ENCODE measurements at regions not wholly inside any gene's neighbourhood (a gene's known extent, or its start where the extent isn't known, plus 50 kb on each side); places are given as distances from the start of the nearest gene placed in this dataset.

DNA sequence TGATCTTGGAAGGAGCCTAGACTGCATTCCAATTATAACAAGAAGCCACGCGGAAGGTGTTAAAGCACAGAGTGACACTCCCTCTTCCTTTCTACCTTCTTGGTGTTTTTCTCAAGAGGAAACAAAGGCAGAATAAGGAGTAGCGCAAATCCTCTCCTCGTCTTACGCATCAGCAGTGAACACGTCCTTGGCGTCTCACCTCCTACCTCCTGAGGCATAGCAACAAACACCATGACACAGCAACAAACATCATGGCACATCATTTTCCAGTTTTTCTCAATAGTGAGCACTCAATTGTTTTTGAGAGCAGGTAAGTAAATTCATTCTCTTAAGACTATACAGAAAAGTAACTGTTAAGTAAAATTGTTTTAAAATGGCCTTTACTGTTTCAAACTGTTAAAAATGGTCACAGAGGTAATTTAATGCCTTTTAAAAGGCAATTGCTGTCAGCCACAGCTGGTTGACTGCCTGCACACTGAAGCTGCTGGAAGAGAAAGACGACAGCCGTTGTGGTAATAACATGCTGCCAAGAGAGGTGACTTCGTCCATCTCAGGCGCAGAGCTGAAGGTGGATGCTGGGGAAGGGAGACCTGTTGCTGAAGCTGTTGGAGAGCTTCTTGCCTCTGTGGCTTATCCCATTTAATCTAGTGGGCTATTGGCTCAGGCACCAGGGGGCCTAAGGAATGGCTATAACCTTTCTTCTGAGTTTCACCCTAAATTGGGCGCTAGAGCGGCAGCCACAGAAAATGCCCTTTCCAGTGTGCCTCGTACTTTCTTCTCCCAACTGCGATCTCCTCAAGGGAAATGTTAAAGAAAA lies 703.7 kb downstream of the UQCRFS1 start:
- no peak for DNase-seq (ENCODE audit: low read depth)

DNA sequence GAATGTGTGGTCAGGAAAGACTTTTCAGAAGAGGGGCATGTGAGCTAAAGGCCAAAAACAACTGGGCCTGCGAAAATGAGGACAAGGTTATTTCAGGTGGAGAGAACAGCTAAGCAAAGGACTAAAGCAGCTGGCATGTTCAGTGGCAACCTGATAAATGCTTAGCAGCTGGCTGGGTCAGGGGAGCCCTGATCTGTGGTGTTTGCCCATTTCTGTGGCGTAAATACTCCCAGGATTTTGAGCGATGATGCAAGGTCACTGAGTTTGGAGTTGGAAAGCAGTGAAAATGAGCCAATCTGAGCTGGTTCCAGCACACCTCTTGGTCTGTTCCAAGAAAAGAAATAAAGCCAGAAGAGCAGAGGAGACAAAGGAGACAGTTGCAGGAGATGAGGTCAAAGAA lies 704.3 kb downstream of the UQCRFS1 start:
- DNase-seq (ENCODE audit: low read depth), result no peak

DNA sequence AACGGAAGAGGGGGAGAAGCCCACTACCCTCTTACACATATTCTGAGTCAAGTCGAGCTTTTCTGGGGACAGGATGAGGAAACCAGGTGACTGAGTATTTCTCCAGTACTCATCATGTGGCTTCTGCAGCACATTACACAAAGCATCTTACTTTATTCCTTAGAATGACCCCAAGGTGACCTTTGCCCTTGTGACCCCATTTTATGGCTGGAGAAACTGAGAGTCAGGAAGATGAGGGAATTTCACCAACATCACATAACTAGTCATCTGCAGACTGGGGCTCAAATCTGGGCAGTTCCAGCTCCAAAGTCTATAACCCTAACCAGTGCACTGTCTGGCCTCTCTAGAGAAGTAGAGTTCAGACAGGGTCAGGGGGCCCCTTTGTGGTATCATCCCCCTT lies 707.0 kb downstream of the UQCRFS1 start:
- DNase-seq (ENCODE audit: low read depth), result no peak

DNA sequence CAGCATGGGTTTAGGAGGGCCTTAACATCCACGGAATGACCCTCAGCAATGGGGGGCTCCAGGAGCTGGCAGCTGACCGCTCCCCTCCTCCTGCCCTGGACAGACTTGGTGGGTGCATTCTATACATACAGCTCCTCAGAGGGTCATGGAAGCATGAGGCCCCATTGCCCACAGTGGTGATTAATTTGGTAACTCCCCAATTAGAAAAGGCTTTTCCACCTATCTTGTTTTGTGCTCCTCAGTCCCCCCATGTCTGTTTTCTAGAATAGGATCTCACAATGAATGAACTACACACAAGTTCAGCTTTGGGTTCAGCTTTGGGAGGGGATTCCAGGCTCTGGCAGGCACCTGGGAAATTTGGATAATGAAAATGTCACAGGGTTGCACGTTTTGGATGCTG lies 707.8 kb downstream of the UQCRFS1 start:
- DNase-seq (ENCODE audit: low read depth), result no peak

DNA sequence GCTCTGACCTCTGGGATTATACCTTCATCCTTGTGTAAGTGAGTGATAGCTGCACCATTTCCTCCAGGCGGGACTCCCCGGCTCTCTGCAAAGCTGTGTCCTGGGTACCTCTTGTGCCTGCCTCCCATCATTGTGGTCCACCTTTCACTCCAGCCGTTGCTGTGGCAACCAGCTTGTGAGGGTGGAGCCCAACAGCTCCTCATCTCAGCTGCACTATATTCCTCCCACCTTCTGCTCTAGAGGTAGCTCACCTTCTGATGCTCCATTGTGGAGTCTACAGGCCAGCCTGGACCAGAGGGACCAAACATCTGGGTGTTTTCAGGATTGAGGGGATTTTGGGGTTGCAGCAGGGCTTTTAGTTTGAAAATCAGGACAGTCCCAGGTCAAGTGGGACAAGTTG lies 708.2 kb downstream of the UQCRFS1 start:
- DNase-seq (ENCODE audit: low read depth), result no peak

DNA sequence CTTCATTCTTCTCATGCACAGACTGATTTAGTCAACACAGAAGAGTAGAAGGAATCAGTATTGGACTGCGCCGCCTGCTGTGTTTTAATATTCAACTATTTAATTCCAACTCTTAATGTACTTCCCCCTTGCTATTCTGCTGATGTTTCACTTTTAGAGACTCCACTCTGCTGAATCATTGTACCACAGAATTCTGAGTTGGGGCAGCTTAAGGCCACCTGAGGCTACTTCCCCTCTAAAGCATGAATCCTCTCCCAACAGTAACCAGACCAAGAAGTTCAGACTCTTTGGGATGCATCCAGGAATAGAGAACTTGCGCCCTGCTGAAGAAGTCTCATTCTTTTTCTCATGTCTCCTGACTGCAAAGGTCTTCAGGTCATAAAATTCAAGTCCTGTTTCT lies 708.8 kb downstream of the UQCRFS1 start:
- DNase-seq (ENCODE audit: low read depth), result no peak

DNA sequence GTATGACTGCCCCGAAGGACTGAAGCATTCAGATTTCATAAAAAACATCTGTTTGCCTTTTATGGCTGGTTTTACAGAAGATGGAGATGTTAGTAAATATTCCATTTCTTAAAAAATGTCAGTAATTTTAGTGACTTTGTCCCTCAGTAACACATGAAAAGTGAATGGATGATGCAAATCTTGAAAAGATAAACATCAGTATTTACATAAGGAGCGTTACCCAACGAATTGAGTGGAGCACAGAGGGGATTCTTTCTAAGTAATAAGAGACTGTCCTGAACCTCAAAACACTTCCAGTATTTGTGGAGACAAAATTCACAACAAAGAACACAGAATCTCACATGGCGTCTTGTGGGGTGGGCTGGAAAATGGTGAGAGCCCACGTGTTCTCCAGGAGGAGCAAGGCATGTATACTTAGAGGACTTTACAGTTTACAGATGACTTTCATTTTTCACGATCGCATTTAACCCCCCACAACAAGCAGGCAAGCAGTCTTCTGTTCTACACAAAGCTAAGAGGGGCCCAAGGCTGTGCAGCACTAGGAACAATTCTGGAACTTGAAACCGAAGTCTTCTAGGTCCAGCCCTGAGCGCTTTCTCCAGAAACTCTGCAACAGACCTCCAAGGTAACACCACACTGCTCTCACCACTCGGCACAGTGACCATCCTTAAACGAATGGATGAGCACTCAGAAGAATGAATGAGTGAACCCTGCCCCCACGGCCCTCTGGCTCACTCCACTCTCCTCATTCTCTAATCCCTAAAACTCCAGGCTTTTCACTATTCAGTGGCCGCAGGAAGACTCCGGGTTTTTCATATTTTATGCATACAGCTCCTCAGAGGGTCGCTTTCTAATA lies 709.8 kb downstream of the UQCRFS1 start:
- no peak for DNase-seq (ENCODE audit: low read depth)

DNA sequence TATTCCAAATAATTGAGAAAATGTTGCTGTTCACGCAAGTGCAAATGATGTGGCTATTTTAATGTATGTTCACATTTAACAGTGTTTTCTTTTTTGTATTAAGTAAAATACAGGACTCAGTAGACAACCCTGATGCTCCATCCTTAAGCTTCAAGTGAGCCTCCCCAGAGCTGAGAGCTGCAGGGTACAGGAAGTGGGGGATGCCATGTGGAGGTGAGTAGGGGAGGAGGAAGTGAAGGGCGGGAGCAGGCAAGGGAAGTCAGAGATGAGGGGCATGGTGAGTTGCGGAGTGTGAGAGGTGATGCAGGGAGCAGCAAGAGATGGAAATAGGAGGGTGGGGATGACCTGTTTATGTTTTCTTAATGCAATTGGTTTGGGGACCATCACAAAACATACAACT lies 711.0 kb downstream of the UQCRFS1 start:
- no peak for DNase-seq (ENCODE audit: low read depth)

DNA sequence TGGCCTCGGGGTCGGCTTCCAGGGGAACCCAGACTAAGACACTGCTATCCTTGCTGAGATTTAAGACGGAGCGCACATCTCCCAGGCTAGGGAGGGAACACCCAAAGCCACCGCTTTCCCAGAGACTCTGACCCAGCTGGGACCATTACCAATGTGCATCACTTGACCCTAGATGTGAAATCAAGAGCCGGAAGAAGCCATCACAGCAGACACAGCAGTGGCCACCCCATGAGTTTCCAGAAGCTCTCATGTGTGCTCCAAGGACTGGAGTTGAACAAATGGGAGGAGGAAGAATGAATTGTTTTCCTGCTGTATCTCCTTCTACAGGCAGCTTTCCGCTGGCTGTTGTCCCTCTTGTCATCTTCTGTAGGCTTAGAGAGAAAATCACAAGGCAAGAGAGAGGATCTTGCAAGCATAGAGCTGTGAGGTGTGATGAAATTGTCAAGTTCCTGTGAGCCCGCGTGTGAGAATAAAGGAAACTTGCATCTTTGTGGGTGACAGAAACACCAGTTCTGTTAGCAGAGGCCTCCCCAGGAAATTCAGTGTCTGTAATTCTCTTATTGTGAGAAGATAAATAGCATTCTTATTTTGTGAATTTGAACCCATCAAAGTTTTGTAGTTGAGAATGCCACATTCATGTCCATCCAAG lies 711.8 kb downstream of the UQCRFS1 start:
- no peak for DNase-seq (ENCODE audit: low read depth)

DNA sequence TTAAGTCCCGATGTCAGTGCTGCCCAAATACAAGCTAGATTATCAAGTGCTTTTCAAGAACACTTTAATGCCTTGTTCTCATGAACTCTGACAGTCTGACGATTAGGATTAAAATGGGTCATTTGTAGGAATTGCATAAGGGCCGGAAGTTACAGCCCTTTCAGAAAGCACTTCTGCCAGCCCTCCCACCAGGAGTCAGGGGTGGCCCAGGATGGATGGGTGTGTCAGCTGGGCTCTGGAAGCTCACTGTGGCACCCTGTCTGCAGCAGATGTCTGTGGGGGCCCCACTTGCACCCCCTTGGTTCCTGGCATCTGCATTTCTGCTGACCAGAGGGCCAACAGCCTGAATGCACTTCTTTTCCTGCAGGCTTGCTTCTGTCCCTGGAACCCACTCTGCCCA lies 712.7 kb downstream of the UQCRFS1 start:
- DNase-seq (ENCODE audit: low read depth), result no peak

DNA sequence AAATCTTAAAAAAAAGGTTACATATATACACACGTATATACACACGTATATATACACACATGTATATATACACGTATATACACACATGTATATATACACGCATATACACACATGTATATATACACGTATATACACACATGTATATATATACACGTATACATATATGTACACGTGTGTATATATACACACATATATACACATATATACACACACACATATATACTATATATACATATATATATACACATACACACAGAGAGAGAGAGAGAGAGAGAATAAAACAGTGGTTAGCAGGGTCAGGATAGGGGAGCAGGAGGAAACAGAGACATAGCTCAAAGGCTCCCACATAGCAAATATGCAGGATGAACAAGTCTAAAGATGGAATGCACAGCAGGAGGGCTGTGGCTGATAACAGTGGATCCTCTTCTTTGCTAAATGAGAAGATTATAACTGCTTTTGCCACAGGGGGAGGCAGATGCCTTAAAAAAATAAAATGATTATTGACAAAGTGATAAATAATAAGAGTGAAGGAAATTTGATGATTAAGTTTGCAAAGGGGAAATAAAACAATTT lies 714.5 kb downstream of the UQCRFS1 start:
- no peak for DNase-seq (ENCODE audit: low read depth)

DNA sequence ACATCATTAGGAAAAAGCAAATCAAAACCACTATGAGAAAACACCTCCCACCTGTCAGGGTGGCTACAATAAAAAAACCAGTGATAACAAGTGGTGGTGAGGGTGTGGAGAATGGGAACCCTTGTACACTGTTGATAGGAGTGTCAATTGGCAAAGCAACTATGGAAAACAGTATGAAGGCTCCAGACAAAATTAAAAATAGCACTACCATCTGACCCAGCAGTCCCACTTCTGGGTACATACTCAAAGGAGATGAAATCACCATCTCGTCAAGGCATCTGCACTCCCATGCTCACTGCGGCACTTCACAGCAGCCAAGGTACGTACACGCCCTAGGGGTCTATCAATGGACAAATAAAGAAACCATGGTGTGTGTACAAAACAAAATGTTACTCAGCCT lies 715.1 kb downstream of the UQCRFS1 start:
- DNase-seq (ENCODE audit: low read depth), result no peak

DNA sequence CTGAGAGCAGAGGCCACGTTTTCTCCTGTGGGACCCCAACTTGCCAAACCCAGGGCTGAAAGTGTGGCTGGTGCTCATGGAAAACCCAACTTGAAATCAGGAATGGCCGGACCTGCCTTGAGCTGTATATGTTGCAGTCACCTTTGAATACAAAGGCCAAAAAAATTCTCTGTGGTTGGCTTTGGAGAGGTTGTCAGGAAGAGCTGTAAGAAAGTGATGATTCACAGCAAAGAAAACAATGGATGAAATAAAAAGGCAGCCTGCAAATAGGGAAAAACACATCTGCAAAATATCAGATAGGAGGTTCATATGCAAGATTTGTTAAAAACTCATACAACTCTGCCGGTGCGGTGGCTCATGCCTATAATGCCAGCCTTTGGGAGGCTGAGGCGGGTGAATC lies 715.8 kb downstream of the UQCRFS1 start:
- no peak for DNase-seq (ENCODE audit: low read depth)

DNA sequence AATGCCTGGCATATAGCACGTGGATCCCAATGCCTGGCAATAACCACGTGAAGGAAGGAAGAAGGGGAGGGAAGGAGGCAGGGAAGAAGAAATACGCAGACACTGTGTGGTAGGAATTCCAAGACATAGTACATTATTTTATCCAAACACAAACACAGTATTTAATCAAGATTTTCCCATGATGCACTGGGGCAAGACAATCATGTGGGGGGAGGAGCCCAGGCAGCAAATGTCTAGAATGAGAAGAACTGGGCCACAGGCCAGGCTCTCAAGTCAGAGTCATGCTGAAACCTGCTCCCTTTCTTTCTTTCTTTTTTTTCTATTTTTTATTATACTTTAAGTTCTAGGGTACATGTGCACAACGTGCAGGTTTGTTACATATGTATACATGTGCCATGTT lies 717.9 kb downstream of the UQCRFS1 start:
- no peak for DNase-seq (ENCODE audit: low read depth)

DNA sequence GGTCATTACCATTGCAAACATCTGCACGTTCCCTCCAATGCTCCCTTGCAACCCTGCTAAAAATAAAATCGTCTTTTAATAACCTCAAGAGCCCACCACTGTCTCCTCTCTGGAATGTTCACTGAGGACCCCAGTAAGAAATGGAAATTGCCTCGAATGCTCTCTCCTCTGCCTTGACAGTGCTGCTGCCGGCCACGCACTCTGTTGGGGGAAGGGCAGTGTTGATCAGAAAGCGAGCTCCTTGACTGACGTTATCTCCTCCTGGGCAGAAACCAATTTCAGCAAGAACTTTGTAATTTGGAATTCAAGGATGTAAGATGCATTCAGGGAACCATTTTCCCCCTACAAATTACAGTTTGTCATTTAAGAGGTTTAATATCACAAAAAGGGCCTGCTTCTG lies 718.5 kb downstream of the UQCRFS1 start:
- DNase-seq (ENCODE audit: low read depth), result no peak

DNA sequence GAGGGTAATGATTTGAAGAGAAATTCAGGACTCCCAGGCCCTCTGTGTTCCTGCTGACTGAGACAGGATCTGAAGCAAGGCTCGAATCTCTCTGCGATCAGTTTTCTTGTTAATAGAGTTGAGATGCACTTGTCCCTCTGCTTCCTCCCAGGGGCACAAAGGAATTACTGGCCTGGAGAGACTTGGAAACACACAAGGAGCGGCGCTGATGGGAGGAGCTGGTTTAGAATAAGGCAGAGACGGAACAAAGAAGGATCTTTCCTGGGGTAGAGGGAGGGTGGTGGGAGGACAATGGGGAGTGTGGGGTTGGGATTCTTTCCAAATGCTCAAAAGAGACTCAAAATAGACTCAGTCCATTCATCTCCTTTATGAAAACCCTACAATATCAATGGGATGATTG lies 719.1 kb downstream of the UQCRFS1 start:
- DNase-seq (ENCODE audit: low read depth), result no peak

DNA sequence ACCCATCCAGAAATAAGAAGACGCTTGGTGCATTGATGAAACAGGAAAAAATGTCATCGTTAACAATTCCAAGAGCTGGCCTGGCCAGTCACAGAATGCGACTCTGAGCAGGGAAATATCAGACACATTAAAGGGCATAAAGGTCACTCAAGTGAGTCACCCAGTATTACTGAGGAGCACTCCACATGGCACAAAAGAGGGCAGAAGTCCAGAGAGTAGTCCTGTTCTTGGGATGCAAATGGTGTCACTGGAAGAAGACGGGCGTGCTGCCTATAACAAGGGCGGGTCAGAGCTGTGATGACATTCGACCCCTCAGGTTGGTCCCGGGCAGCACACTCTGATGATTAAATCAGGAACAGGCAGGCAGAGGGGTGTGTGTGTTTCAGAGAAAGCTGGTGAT lies 720.3 kb downstream of the UQCRFS1 start:
- DNase-seq (ENCODE audit: low read depth), result no peak

DNA sequence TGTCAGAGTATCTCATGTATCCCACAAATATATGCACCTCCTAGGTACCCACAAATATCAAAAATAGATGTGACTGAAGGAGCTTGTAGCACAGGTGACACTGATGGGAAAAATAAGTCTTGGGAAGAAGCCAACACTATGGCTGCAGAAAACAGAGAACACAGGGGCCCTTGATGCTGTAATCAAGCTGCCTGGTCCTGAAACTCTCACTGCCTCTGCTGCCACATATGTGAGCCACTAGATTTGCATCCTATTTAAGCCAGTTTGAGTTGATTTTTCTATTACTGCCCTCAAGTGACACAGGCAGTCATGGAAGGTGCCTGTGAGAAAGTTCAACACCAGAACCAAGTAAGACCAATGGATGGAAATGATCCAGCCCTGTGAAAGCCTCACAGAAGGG lies 720.8 kb downstream of the UQCRFS1 start:
- DNase-seq (ENCODE audit: low read depth), result no peak

DNA sequence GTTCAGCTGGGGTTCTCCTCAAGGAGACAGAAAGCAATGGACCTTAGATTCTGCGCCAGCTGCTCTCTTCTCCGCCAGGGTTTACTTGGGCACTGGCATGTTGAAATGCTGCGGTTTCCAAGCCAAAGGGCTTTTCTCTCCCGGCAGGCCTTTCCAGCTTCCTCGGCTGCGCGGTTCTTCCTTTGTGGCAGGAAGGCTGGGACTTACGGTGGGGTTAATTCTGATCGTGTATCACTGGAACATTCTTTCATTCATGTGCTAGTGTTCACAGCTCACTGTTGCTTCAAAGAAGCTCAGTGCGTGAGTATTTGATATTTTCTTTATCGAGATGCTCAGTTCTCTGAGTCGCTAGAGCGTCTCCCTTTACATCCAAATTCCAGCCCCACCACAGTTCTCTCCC lies 723.2 kb downstream of the UQCRFS1 start:
- DNase-seq (ENCODE audit: low read depth), result no peak

DNA sequence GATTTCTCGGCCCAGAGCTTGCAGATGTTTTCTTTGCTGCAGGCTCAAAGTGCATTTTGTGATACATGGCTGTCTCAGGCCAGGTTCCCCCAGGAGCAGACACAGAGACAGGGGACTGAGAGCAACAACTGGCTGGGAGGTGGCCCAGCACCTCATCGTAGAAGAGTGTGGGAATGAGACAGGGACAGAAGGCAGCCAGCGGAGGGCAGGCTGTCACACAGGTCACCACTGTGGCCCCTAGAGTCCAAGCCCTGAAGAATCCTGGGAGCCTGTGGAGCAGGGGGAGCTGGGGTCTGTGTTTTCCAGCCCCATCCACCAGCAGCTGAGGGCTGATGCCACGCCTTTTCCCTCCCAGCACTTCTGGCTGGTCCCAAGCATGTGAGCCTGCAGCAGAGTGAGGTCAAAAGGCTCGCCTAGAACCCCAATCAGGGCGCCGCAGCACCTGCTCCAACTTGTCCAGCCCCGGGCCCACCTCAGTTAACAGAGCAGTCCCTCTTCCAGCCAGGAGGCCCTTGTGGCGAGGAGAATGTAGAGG lies 723.8 kb downstream of the UQCRFS1 start:
- no peak for DNase-seq (ENCODE audit: low read depth)

DNA sequence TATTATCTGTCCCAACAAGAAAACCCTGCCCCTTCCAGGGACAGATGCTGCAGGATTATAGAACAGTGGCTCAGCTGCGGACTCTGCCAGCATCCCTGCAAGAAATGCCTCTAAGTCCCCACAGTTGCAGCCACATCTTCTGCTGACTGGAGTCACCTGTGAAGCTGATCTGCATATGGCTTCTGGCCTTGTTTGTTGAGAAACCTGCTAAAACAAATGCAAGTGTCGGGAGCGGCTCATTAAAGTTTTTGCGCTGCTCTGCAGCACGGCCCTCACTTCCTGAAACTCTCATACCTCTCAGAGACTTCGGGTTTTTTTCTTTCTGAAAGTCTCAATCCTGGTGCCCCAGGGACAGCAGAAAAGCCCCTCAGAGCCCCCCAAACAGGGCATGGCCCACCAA lies 725.0 kb downstream of the UQCRFS1 start:
- no peak for DNase-seq (ENCODE audit: low read depth)

DNA sequence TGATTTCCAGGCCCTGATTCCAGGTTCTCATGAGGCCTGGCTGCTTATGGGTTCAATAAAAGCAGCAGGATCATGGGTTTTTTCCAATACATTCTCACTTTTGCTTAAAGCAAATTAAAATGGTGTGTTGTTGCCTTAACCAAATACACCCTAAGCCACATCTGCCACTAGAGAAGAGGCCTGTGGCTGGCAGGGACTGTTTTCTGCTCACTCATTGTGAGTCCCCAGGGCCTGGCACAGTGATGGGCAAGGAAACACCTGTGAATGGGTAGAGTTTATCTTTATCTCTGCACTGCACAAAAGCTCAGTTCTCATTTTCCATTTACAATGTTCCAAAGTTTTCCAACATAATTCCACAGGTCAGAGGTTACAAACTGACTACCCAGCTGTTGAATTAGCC lies 726.0 kb downstream of the UQCRFS1 start:
- no peak for DNase-seq (ENCODE audit: low read depth)

Data from fibroblast of gingiva (primary cell).